WERI-Rb-1 (cell line): ENCODE measurements at regions not wholly inside any gene's neighbourhood (a gene's known extent, or its start where the extent isn't known, plus 50 kb on each side); places are given as distances from the start of the nearest gene placed in this dataset.

Source experiments
- DNase-seq: peaks from one replicate; pipeline ENCODE4 v3.0.0-alpha.2; 2020
- H3K27ac ChIP-seq: fragments of 250-450 bp; sonication (Bioruptor Pico); 2 replicates; pipeline ENCODE4 v1.5.1; 2020; ENCODE audit warnings: mild to moderate bottlenecking, moderate library complexity
- H3K27me3 ChIP-seq: fragments of 250-450 bp; sonication (Bioruptor Pico); 2 replicates; pipeline ENCODE4 v1.5.1; 2021; ENCODE audit warnings: mild to moderate bottlenecking, low read depth, moderate library complexity; ENCODE audit not compliant: insufficient read depth, severe bottlenecking
- H3K36me3 ChIP-seq: fragments of 250-450 bp; sonication (Bioruptor Pico); 2 replicates; pipeline ENCODE4 v1.5.1; 2020; ENCODE audit warnings: mild to moderate bottlenecking, moderate library complexity
- H3K4me3 ChIP-seq: 2 replicates; pipeline ENCODE4 v1.5.1; 2011; ENCODE audit warnings: low read depth, mild to moderate bottlenecking, control low read depth, low read length
- H3K9me3 ChIP-seq: fragments of 250-450 bp; sonication (Bioruptor Pico); 2 replicates; pipeline ENCODE4 v1.5.1; 2021; ENCODE audit warnings: mild to moderate bottlenecking, moderate library complexity; ENCODE audit not compliant: severe bottlenecking
- CTCF ChIP-seq: IDR thresholded peaks from 2 replicates; pipeline ENCODE4 v1.5.1; 2011; ENCODE audit warnings: low read depth, mild to moderate bottlenecking, control low read depth, inconsistent platforms, low read length

GRCh38 chr12:113581342-113581741, 109.7 kb upstream of the LHX5 start:
- Histone ChIP-seq H3K36me3 (no peaks in the 10 kb centered on the region), H3K4me3 (no peak overlapping the region), H3K27me3 (no peaks in the 10 kb centered on the region), H3K27ac (no peak overlapping the region), H3K9me3 (peaks cover 15% of the 10 kb centered on the region)
- no peak for DNase-seq
- TF ChIP-seq CTCF: no peak

- no peak for DNase-seq
- Histone ChIP-seq H3K27me3 (no peaks in the 10 kb centered on the region), H3K9me3 (peaks cover 15% of the 10 kb centered on the region), H3K36me3 (no peaks in the 10 kb centered on the region), H3K4me3 (no peak overlapping the region), H3K27ac (no peak overlapping the region)
- TF ChIP-seq CTCF: no peak
These were observed 108.8 kb upstream of the LHX5 start for GRCh38 chr12:113580437-113580836.

GRCh38 chr12:113577464-113578129, 105.9 kb upstream of the LHX5 start:
- Histone ChIP-seq H3K4me3 (no peak overlapping the region), H3K9me3 (peaks cover 15% of the 10 kb centered on the region), H3K27me3 (no peaks in the 10 kb centered on the region), H3K27ac (no peak overlapping the region), H3K36me3 (no peaks in the 10 kb centered on the region)
- DNase-seq: no peak
- TF ChIP-seq CTCF: no peak

GRCh38 chr12:113575386-113575785, 103.7 kb upstream of the LHX5 start:
- Histone ChIP-seq H3K4me3 (no peak overlapping the region), H3K27ac (no peak overlapping the region), H3K36me3 (no peaks in the 10 kb centered on the region), H3K27me3 (no peaks in the 10 kb centered on the region), H3K9me3 (peaks cover 2% of the 10 kb centered on the region)
- TF ChIP-seq CTCF: no peak
- DNase-seq: no peak

- TF ChIP-seq CTCF: no peak
- Histone ChIP-seq H3K4me3 (no peak overlapping the region), H3K27ac (no peak overlapping the region), H3K9me3 (no peaks in the 10 kb centered on the region), H3K27me3 (no peaks in the 10 kb centered on the region), H3K36me3 (no peaks in the 10 kb centered on the region)
- no peak for DNase-seq
These were observed 101.5 kb upstream of the LHX5 start for GRCh38 chr12:113573148-113573547.

GRCh38 chr12:113571713-113572112, 100.0 kb upstream of the LHX5 start:
- Histone ChIP-seq H3K4me3 (no peak overlapping the region), H3K27ac (no peak overlapping the region), H3K36me3 (no peaks in the 10 kb centered on the region), H3K27me3 (no peaks in the 10 kb centered on the region), H3K9me3 (no peaks in the 10 kb centered on the region)
- no peak for TF ChIP-seq CTCF
- DNase-seq: no peak
